Activated CD4-positive, alpha-beta T cell treated with anti-CD3 and anti-CD28 coated beads, Interleukin-2, Interleukin-4, amounts not matched to agents 100 ng/mL and 50 ng/mL, durations not matched to agents 16 hours and 8 hours (primary cell): ENCODE measurements at regions not wholly inside any gene's neighbourhood (a gene's known extent, or its start where the extent isn't known, plus 50 kb on each side); places are given as distances from the start of the nearest gene placed in this dataset.
"Not testable (repeated sequence)": the region's sequence is repeated elsewhere in the genome, so short reads cannot be mapped to it uniquely, and the experiment has no call there.

ENCODE experiments used
- DNase-seq: peaks from one replicate; pipeline ENCODE4 v3.0.0-alpha.2; 2020; ENCODE audit warnings: low spot score

DNA sequence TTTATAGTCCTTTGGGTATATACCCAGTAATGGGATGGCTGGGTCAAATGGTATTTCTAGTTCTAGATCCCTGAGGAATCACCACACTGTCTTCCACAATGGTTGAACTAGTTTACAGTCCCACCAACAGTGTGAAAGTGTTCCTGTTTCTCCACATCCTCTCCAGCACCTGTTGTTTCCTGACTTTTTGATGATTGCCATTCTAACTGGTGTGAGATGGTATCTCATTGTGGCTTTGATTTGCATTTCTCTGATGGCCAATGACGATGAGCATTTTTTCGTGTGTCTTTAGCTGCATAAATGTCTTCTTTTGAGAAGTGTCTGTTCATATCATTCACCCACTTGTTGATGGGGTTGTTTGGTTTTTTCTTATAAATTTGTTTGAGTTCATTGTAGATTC is 612.5 kb upstream of the SGCD start:
- DNase-seq = not testable (repeated sequence)

DNA sequence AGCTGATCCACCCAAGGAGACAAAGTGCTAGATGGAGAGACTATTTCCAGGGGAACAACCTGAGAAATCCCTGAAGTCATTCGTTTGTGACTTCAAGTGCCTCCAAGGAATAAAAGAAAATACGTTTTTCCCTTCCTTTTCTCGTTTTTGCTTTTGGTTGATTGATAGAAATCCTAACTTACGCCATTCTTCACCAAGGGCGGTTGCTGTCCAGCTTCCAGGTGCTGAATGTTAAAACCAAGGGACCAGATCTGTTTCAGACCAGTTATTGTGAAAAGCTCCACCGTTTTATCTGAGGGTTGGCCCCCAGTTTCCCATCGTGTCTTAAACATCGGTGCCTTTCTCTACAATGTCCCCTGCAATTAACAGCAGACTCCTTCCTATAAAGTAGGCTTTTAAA is 600.7 kb upstream of the SGCD start:
- no peak for DNase-seq

DNA sequence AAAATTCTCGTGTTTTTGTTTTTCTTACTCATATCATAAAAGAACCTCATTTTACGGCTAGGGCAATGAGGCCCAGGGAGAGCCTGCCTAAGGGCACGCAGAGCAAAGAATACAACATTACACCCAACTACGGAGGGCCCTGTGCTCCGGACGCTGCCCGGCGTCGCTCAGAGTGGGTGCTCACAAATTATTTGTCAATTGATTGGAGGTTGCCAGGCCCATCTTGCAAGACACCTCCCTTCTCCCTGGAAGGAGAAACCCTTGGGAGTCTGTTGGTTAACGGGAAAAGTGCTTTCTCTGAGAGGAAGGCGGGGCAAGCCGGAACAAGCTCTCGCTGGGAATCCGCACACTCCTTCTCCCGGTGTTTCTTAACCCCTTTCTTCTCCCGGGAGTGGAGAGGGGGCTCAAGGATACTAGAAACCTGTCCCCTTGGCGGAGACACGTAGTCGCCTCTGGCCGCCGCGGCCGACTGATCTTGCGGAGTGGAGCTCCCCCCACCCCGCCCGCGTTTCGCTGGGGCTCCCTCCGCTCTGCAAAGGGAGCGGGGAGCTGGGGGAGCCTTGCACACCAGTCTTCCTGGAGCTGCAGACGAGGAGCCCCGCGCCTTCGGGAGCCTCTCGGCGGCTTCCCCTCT is 599.3 kb upstream of the SGCD start:
- DNase-seq = no peak

DNA sequence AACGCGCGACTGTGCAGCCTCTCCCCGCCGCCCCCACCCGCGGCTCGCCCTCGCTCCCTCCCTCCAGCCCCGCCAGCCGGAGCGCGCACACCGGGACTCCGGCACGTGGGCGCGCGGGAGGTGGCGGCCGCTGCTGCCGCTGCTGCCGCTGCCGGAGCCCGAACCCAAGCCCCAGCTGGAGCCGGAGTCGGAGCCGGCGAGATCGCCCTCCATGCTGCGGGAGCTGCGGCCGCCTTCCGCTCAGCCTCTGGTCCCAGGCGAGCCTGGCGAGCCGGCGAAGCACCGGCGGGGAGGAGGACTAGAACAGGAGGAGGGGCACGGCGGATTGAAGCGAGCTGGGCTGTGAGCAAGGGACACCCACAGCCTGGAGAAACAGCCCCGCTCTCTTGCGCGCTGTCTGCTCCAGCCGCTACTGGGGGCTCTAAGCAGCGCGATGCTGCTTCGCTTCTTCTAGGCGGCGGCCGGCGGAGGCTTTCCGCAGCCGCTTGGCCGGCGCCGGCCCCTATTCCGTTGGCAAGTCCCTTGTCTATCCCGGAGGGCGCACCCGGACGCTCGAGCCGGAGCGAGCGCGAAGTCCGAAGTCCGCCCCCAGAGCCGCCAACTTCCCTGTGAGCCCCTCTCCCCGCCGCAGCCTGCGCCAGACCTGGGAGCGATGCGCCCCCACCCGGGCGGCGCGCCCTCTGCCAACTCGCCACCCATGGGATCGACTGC is 598.7 kb upstream of the SGCD start:
- DNase-seq = no peak

DNA sequence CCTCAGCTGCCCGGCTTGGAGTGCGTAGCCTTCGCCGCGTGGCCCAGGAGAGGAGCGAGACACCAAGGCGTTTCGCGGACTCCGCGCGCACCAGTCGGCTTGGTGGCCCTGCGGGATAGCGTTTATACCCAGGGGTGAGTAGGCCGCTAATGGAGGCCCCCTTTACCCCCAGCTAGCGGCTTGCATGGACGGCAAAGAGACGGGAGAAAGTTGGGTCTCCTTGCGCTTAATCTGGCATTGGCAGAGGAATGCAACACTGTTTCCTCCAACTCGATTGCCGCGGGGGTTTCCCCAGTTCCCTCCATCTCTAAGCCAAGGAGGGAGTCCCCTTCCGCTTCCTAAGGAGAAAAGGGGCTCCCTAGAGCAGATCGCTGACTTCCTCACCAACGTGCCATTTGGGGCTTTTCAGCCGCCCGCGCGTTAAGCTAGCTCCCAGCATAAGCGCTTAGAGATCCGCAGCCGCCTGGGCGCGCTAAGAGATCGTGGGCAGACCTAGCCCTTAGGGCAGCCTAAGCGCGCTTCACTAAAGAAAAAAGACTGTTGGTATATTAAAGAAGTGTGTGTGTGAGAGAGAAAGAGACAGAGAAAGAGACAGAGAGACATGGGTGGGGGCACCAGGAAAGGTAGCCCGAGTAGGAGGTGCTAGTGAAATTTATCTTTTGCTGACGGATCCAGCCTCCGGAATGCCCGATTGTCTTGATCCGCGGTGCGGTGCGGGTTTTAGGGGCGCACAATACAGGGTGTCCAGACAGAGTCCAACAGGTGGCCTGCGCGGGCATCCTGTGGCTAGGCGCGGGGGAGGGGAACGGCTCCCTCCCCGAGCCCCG is 597.9 kb upstream of the SGCD start:
- DNase-seq = no peak

DNA sequence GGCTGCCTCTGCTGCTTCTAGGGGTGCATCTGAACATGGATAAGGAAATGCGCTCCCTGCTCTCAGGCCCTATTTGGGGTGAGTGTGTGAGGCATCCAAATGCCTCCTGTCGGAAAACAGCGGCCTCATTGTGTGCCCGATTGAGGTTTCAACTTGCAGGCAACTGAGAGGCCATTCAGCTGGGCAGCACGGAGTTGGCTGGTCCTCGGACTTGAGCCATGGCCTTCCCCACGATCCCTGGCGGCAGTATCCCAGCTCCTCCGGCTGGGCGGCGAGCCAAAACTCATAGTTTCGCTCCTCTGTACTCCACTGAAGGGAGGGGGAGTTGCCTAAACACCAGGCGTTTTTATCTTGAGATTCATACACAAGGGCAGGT is 597.3 kb upstream of the SGCD start:
- DNase-seq = no peak

DNA sequence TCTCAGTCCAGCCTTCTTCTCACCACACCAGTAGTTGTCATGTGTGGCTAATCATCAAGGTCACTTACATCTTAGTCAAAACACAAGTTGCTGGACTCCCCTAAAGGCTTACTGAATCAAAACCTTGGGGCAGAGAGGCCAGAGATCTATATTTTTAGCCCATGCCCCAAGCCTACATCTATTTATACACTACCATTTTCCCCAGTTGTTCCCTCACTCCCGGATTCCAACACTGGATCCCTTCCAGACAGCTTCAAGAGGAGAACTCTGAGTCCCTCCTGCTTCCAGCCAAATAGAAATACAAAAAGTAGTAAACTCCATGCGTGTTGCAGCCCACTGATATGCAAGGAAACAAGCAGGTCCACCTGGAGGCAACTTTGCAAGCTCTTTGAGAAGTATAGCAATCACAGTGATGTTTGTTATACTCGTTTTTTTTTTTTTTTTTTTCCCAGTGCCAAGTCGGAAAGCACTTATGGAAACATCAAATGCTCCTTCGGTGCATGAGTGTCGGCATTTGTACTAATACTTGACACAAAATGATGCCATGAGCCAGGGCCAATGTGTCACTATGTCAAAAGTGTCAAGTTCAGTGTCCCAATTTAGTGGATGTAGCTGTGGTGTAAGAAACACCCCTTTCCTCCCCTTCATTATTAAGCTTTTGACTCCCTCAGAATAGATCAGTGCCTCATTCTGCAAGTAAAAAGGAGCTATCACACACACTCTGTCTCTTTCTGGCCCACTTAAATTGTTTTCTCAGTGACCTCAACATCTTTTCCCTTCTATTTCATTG is 594.2 kb upstream of the SGCD start:
- DNase-seq = no peak

DNA sequence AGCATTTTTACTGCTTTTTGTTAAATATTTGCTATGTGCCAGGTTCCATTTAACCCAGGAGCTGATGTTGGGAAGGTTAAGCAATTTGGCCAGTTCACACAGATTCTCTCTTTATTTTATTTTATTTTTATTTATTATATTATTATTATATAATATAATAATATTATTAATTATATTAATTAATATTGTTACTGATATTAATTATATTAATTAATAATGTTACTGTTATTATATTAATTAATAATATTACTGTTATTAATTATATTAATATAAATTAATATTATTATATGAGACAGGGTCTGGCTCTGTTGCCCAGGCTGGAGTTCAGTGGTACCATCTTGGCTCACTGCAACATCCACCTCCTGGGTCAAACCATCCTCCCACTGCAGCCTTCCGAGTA is 593.0 kb upstream of the SGCD start:
- no peak for DNase-seq

DNA sequence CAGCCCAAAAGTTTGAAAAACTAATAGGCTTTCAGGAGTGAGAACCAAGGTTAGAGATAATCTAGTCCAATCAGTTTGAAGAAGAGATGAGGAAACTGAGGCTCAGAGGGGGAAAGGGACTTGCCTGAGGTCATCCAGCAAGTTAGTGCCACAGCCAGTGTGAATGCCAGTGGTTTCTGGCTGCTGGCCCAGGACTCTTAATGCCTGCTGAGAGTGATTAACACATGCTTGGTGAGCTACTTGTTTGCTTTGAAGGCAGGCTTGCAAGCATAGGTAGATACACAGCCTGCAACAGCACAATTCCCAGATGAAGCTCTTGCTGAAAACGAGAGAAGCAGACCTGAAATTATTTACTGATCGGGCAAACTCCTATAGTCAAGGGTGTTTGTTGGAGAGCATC is 591.6 kb upstream of the SGCD start:
- no peak for DNase-seq

DNA sequence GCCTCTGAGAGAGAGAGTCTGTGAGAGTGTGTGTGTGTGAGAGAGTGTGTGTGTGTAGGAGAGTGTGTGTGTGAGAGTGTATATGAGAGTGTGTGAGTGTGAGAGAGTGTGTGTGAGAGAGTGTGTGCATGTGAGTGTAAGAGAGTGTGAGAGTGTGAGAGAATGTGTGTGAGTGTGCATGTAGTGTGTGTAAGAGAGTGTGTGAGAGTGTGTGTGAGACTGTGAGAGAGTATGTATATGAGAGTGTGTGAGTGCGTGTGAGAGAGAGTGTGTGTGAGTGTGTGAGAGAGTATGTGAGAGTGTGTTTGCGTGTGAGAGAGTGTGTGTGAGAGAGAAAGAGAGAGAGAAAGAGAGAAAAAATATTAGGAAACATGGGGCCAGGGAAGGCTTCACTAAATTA is 588.3 kb upstream of the SGCD start:
- DNase-seq = no peak

DNA sequence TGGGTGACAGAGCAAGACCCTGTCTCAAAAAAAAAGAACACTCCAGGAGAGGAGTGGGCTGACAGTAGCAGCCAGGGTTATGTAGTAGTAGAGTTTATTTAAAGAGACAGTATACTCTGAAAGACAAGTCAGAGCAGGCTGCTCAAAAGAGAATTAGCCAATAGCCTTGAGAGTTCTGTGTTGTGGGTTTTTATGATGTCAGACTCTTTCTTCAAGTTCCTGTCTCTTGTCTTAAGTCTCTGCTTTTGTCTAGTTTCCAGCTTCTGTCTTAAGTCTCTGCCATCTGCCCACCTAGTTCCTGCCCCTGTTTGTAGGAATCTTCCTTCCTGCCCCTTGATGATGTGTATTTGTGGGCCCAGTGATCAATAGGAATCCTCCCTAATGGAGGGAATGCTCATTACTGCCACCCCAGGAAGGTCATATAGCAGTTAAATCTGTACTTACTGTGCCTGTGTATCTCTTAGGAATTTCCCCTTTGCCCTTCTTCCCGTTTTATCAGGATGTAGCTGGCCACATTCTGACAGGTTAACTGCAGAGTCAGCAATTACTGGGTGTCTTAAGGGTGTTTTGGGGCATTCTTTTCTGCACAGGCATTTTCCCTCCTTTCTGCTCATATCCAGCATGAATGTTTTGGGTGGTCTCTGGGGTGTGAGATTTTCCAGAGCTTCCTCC is 580.5 kb upstream of the SGCD start:
- no peak for DNase-seq

DNA sequence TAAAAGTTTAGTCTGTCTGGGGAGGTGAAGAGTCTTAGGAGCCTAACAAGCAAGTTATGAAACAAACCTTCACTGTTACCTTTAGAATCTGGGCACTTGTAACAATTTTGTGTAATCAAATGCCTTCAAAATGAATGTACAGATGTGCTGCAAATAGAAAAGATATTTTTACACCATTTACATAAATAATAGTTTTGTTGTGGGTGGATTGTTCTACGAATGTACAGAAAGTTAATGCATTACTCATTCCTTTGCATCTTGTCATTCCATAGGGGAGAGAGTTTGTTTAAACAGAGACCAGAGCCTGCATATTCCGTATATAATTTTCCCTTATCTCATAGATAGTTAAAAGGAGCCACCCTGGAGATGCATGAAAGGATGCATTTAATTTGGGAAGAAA is 576.9 kb upstream of the SGCD start:
- no peak for DNase-seq

DNA sequence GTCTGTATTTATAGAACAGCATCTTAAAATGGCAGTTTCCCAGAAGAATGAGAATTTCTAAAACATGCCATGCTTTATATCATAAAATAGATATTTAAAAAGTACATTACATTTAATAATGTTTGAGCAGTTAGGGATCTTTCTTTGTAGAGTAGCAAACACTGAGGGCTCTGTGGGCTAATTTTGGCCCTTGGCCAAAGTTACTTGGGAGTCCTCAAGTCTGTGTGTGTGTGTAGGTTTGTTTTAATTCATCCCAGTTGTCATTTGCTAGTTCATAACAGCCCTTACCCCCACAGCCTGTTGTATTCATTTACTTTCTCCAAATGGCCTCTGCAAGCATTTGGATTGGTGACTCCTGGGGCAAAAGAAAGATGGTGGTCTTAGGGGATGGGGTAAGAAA is 576.4 kb upstream of the SGCD start:
- no peak for DNase-seq

DNA sequence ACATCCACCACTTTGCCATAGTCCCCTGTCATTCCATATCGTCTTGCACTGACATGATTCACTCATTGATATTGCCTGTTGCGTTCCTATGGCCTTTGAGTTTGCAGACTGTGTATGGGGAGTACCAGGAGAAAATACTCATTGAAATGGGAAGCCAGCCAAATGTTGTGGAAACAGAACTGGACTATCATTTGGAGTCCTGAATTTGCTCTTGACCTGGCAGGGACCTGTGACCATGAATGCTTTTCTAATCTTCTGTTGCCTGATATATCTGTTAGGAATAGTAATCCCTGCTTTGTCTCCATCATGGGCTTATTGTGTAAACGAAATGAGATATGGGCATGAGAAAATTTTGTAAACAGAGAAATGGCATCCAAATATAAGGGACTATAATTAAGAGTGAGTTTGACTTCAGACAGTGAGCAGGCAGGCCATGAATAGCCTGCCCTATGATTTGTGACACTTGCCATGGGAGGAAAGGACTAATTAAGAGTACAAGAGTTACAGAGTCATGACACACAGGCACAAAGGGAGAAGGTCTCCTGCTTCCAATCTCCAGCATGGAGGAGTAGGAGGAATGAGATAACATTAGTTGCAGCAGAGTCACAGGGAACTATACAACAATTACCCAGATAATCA is 572.9 kb upstream of the SGCD start:
- DNase-seq = no peak

DNA sequence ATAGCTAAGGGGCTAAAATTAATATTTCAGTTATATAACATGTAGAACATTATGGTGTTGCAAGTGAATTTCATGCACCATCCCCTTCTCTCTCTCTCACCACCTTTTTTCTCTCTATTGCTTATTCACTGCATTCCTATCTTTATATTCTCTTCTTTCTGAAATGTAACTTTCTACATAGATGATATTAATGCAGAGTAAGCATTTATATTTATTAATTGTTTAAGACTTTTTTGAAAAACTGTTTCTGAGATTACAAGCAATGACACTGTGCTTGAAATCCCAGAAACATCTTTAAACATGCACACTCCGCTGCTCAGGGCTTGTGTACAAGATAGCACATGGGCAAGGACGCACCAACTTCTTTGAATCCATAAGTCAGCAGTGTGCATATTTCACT is 567.7 kb upstream of the SGCD start:
- DNase-seq = no peak

DNA sequence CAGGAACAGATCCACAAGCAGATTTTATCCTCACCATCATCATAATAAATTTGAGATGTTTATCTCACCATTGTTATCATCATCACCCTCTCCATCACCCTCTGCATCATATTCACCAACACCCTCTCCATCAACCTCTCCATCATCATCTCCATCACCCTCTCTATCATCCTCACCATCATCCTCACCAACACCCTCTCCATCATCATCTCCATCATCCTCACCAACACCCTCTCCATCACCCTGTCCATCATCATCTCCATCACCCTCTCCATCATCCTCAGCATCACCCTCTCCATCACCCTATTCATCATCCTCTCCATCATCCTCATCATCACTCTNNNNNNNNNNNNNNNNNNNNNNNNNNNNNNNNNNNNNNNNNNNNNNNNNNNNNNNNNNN is 567.0 kb upstream of the SGCD start:
- no peak for DNase-seq

DNA sequence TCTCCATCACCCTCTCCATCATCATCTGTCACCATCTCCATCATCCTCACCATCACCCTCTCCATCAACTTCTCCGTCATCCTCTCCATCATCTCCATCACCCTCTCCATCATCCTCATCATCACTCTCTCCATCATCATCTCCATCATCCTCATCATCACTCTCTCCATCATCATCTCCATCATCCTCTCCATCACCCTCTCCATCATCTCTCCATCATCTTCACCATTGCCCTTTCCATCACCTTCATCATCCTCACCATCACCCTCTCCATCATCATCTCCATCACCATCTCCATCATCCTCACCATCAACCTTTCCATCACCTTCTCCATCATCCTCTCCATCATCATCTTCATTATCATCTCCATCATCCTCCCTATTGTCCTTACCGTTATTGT is 565.5 kb upstream of the SGCD start:
- no peak for DNase-seq

DNA sequence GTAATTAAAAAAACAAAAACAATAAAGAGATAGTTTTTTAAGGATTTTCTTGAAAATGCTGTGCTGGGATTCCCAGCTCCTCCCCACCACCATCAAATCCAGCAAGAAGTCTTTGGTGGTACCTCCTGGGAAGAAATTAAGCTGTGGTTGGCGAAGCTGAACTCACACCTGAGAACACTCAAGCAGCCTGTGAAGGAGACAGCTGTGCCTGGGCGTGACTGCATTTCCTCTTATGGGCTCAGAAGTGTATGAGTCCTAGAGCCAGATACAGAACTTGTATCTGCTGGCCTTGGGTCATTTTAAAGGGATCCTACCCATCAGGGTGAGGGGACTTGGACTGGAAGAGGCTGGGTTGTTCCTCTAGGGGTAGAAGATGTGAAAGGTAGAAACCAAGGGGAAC is 561.2 kb upstream of the SGCD start:
- no peak for DNase-seq

DNA sequence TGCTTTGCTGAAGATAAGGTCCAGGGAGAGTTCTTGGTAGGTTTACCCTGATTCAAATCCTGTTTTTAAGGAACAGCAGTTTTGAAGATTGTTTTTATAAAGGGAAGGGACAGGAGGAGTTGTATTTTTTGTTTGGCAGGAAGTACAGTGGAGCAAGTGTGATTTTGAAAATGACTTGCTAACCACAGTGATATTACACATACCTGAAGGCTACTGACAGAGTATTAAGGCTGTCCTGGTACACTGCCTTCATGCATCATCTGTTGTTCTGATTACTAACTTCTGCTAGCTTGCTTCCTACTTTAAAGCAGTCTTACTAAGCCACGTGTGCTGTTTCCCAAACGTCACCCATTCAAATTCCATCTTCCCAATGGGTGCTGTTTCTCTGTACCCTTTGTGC is 559.5 kb upstream of the SGCD start:
- peak; percentile 2 for DNase-seq

DNA sequence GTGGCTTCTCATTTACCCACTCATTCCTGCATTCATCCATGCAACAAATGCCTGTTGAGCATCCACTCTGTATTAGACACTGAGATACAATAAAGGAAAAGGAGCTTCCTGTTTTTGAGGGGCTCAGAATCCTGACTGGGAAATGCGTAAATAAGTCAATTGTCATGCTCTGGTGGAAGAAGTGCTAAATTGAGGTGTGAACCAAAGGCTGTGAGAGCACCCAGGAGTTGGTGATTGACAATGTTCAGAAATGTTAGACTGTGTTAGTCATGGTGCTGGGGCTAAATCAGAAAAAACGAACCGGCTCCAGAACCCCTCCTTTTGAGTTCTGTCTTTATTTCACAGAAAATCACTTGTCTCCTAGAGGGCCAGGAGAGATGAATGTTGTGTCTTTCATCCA is 558.6 kb upstream of the SGCD start:
- DNase-seq = no peak

DNA sequence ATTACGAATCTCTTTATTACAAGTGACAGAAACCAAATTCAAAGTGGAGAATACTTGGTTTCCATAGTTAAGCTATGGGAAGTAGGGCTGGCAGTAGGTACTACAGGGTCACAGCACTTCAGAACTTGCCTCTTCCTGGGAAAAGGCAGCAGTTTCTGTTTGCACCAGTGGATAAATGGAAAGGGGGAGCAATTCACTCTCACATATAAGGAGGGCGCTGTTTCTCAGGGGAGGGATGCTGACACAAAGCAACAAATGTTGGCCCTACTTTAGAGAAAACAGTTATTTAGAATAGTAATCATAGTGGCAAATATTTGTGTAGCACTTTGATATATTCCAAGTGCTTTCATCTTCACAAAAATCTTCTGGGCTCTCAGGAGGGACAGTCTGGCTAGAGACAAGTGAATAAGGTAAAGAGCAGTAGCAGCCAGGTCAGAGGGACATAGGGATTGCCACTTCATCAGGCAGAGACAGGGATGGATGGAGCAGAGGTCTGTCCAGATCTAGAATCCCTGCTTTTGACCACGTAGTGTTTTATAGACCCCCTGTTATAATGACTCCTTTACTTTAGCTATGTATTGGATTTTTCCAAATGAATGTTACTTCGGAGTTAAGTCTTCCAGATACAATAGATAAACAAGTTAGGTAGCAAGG is 554.8 kb upstream of the SGCD start:
- no peak for DNase-seq
